Aorta (tissue), 5 donors: ENCODE measurements at regions not wholly inside any gene's neighbourhood (a gene's known extent, or its start where the extent isn't known, plus 50 kb on each side); places are given as distances from the start of the nearest gene placed in this dataset.

ENCODE experiments used
- ATAC-seq: fragments of 200-7000 bp; cut with Tn5 transposase; one replicate; pipeline ENCODE4 v1.9.1; 2022; ENCODE audit warnings: moderate library complexity; ENCODE audit not compliant: low FRiP score
- DNase-seq, 2 donors: peaks; one replicate each; pipeline ENCODE4 v3.0.0-alpha.2; 2020
- H3K27ac ChIP-seq, 2 donors: one replicate each; pipeline ENCODE4 v1.5.1; 2013; ENCODE audit warnings: low read length in 2 of 2, mild to moderate bottlenecking in 2 of 2, moderate library complexity in 2 of 2, control low read depth in 1 of 2, inconsistent platforms in 1 of 2, low read depth in 1 of 2
- H3K27me3 ChIP-seq, 2 donors: one replicate each; pipeline ENCODE4 v1.6.1; 2013; ENCODE audit warnings: control low read depth in 1 of 2, low read length in 1 of 2, mild to moderate bottlenecking in 1 of 2, moderate library complexity in 1 of 2; ENCODE audit not compliant: insufficient read depth in 2 of 2, control insufficient read depth in 1 of 2
- H3K36me3 ChIP-seq, 2 donors: one replicate each; pipeline ENCODE4 v1.6.1; 2013; ENCODE audit warnings: control low read depth in 1 of 2, low read length in 1 of 2, mild to moderate bottlenecking in 1 of 2; ENCODE audit not compliant: insufficient read depth in 2 of 2, control insufficient read depth in 1 of 2
- H3K4me1 ChIP-seq, 2 donors: one replicate each; pipeline ENCODE4 v1.6.1; 2013; ENCODE audit warnings: low read length in 2 of 2, control low read depth in 1 of 2, mild to moderate bottlenecking in 1 of 2, moderate library complexity in 1 of 2; ENCODE audit not compliant: insufficient read depth in 2 of 2, control insufficient read depth in 1 of 2
- H3K4me3 ChIP-seq, 2 donors: one replicate each; pipeline ENCODE4 v1.5.1; 2013; ENCODE audit warnings: low read length in 2 of 2, control low read depth in 1 of 2, mild to moderate bottlenecking in 1 of 2
- H3K9me3 ChIP-seq: one replicate; pipeline ENCODE4 v1.6.1; 2013; ENCODE audit warnings: mild to moderate bottlenecking, low read length; ENCODE audit not compliant: control insufficient read depth
- WGBS, 2 donors: extraction: QIAGEN DNeasy Blood & Tissue Kit; methylation state at CpG; one replicate each; pipeline ENCODE4 v1.1.7; 2013; 5-methylcytosine and 5-hydroxymethylcytosine counted together
- intact Hi-C, 2 donors: fragments of 100-400 bp; cut with DNase I; formaldehyde crosslinking; loops; one replicate each; pipeline versions ENCODE4 v1.14.2 to v1.15.0; 2022
- donor health status: healthy with polysubstance abuse.
- donor health status: Bipolar disorder and iron deficiency.
- donor health status: DM: no; HTN: no; CAD: no.
- donor health status: DM: no; HTN: no; CAD: no.
- donor health status: DM: yes; HTN: yes; CAD: no.

GRCh38 chr13:85638265-85638664, 161.0 kb downstream of the SLITRK6 start:
- no peaks in the 10 kb centered on the region for H3K4me1 ChIP-seq
- WGBS, 2 donors, result 77 to 78% methylated on average over 6 of the region's 6 CpGs
- H3K4me3 ChIP-seq, result no peak overlapping the region
- intact Hi-C loops, result no loop called here
- DNase-seq (no peak), ATAC-seq (no peak)
- no peaks in the 10 kb centered on the region for H3K36me3 ChIP-seq
- no peaks in the 10 kb centered on the region for H3K27me3 ChIP-seq
- no peak overlapping the region for H3K27ac ChIP-seq
- peaks cover 3% of the 10 kb centered on the region for H3K9me3 ChIP-seq

GRCh38 chr13:85632526-85633195, 166.6 kb downstream of the SLITRK6 start:
- H3K27me3 ChIP-seq, result no peaks in the 10 kb centered on the region

GRCh38 chr13:85631801-85632200, 167.4 kb downstream of the SLITRK6 start:
- H3K27me3 ChIP-seq, result no peaks in the 10 kb centered on the region
- ATAC-seq (no peak), DNase-seq (no peak)
- H3K4me1 ChIP-seq, result no peaks in the 10 kb centered on the region
- 24 to 46% methylated on average over 4 of the region's 4 CpGs for WGBS, 2 donors
- no peak overlapping the region for H3K27ac ChIP-seq
- H3K36me3 ChIP-seq, result no peaks in the 10 kb centered on the region
- no peak overlapping the region for H3K4me3 ChIP-seq
- intact Hi-C loops, result no loop called here
- no peaks in the 10 kb centered on the region for H3K9me3 ChIP-seq

More at GRCh38 chr13:85632526-85633195, 166.6 kb downstream of the SLITRK6 start:
- DNase-seq, result no peak
- Histone ChIP-seq H3K4me3 (no peak overlapping the region), H3K9me3 (no peaks in the 10 kb centered on the region), H3K4me1 (no peaks in the 10 kb centered on the region), H3K36me3 (no peaks in the 10 kb centered on the region), H3K27ac (no peak overlapping the region)
- ATAC-seq, result no peak
- WGBS, 2 donors, result 46 to 50% methylated on average over 3 of the region's 3 CpGs
- intact Hi-C loops, result no loop called here

- Histone ChIP-seq H3K9me3 (no peaks in the 10 kb centered on the region), H3K27ac (no peak overlapping the region), H3K36me3 (no peaks in the 10 kb centered on the region), H3K27me3 (no peaks in the 10 kb centered on the region), H3K4me1 (no peaks in the 10 kb centered on the region), H3K4me3 (no peak overlapping the region)
- DNase-seq (no peak), ATAC-seq (no peak)
- WGBS, 2 donors, result 74 to 80% methylated on average over 4 of the region's 4 CpGs
- intact Hi-C loops, result no loop called here
Observed at GRCh38 chr13:85626603-85627002, 172.6 kb downstream of the SLITRK6 start.

- Histone ChIP-seq H3K36me3 (no peaks in the 10 kb centered on the region), H3K9me3 (no peaks in the 10 kb centered on the region), H3K4me3 (no peak overlapping the region), H3K27me3 (no peaks in the 10 kb centered on the region), H3K4me1 (no peaks in the 10 kb centered on the region), H3K27ac (no peak overlapping the region)
- 87 to 93% methylated on average over 2 of the region's 2 CpGs for WGBS, 2 donors
- DNase-seq (no peak), ATAC-seq (no peak)
- intact Hi-C loops, result no loop called here
Observed at GRCh38 chr13:85619321-85619720, 179.9 kb downstream of the SLITRK6 start.

- WGBS, 2 donors, result 62 to 74% methylated on average over 5 of the region's 5 CpGs
- Histone ChIP-seq H3K4me3 (no peak overlapping the region), H3K27me3 (no peaks in the 10 kb centered on the region), H3K4me1 (no peaks in the 10 kb centered on the region), H3K27ac (no peak overlapping the region), H3K36me3 (no peaks in the 10 kb centered on the region), H3K9me3 (no peaks in the 10 kb centered on the region)
- intact Hi-C loops, result no loop called here
- ATAC-seq, result no peak
- no peak for DNase-seq
Observed at GRCh38 chr13:85618521-85618920, 180.7 kb downstream of the SLITRK6 start.

GRCh38 chr13:85616275-85616674, 182.9 kb downstream of the SLITRK6 start:
- no peaks in the 10 kb centered on the region for H3K36me3 ChIP-seq
- H3K27ac ChIP-seq, result no peak overlapping the region
- H3K4me3 ChIP-seq, result no peak overlapping the region
- intact Hi-C loops, result no loop called here
- ATAC-seq (no peak), DNase-seq (no peak)
- no peaks in the 10 kb centered on the region for H3K4me1 ChIP-seq
- WGBS, 2 donors, result 70% methylated on average over 2 of the region's 2 CpGs
- H3K27me3 ChIP-seq, result no peaks in the 10 kb centered on the region
- no peaks in the 10 kb centered on the region for H3K9me3 ChIP-seq

- no peaks in the 10 kb centered on the region for H3K9me3 ChIP-seq
- no peak overlapping the region for H3K27ac ChIP-seq
- no peak for ATAC-seq
- no peak overlapping the region for H3K4me3 ChIP-seq
- H3K4me1 ChIP-seq, result no peaks in the 10 kb centered on the region
- intact Hi-C loops, result no loop called here
- H3K27me3 ChIP-seq, result no peaks in the 10 kb centered on the region
- WGBS, 2 donors, result 27 to 31% methylated on average over 2 of the region's 2 CpGs
- DNase-seq, result no peak
- H3K36me3 ChIP-seq, result no peaks in the 10 kb centered on the region
Observed at GRCh38 chr13:85615031-85615430, 184.2 kb downstream of the SLITRK6 start.

GRCh38 chr13:85610024-85610423, 189.2 kb downstream of the SLITRK6 start:
- no peak for ATAC-seq
- Histone ChIP-seq H3K36me3 (no peaks in the 10 kb centered on the region), H3K4me1 (no peaks in the 10 kb centered on the region), H3K4me3 (no peak overlapping the region), H3K9me3 (no peaks in the 10 kb centered on the region), H3K27me3 (no peaks in the 10 kb centered on the region), H3K27ac (no peak overlapping the region)
- WGBS, 2 donors, result 72 to 75% methylated on average over 2 of the region's 2 CpGs
- intact Hi-C loops, result no loop called here
- no peak for DNase-seq
